Smooth muscle cell of the brain vasculature (primary cell): ENCODE measurements at regions not wholly inside any gene's neighbourhood (a gene's known extent, or its start where the extent isn't known, plus 50 kb on each side); places are given as distances from the start of the nearest gene placed in this dataset.
A peak's percentile ranks its signal among the peaks of the same experiment; 100 is the strongest.

ENCODE experiments used
- DNase-seq: peaks from one replicate; pipeline ENCODE4 v3.0.0-alpha.2; 2012; ENCODE audit warnings: low read depth, low spot score

- DNase-seq, result no peak
Observed at GRCh38 chr4:79087071-79087470, 147.8 kb upstream of the PAQR3 start.

- peak; percentile 17 for DNase-seq
Observed at GRCh38 chr4:79083406-79084010, 144.3 kb upstream of the PAQR3 start.

- no peak for DNase-seq
Observed at GRCh38 chr4:79082997-79083396, 143.8 kb upstream of the PAQR3 start.

- DNase-seq, result no peak
Observed at GRCh38 chr4:79081973-79082372, 142.7 kb upstream of the PAQR3 start.

- DNase-seq, result no peak
Observed at GRCh38 chr4:79078339-79078738, 139.1 kb upstream of the PAQR3 start.

- no peak for DNase-seq
Observed at GRCh38 chr4:79074040-79074439, 134.8 kb upstream of the PAQR3 start.

GRCh38 chr4:79073471-79073870 lies 134.2 kb upstream of the PAQR3 start:
- no peak for DNase-seq

- no peak for DNase-seq
Observed at GRCh38 chr4:79065262-79065661, 126.0 kb upstream of the PAQR3 start.

- no peak for DNase-seq
Observed at GRCh38 chr4:79064806-79065205, 125.6 kb upstream of the PAQR3 start.

- no peak for DNase-seq
Observed at GRCh38 chr4:79059631-79060399, 120.6 kb upstream of the PAQR3 start.

- no peak for DNase-seq
Observed at GRCh38 chr4:79057772-79058171, 118.5 kb upstream of the PAQR3 start.

GRCh38 chr4:79053754-79054153 lies 114.5 kb upstream of the PAQR3 start:
- DNase-seq, result no peak

- DNase-seq, result no peak
Observed at GRCh38 chr4:79050541-79050880, 111.3 kb upstream of the PAQR3 start.

- DNase-seq, result no peak
Observed at GRCh38 chr4:79049840-79050540, 110.8 kb upstream of the PAQR3 start.

GRCh38 chr4:79048878-79049277 lies 109.6 kb upstream of the PAQR3 start:
- no peak for DNase-seq

GRCh38 chr4:79047316-79047715 lies 108.1 kb upstream of the PAQR3 start:
- DNase-seq, result no peak

GRCh38 chr4:79046016-79046592 lies 106.9 kb upstream of the PAQR3 start:
- DNase-seq, result no peak

GRCh38 chr4:79044141-79044659 lies 105.0 kb upstream of the PAQR3 start:
- no peak for DNase-seq

- DNase-seq, result no peak
Observed at GRCh38 chr4:79043138-79043537, 103.9 kb upstream of the PAQR3 start.

- peak; percentile 23 for DNase-seq
Observed at GRCh38 chr4:79042079-79042674, 102.9 kb upstream of the PAQR3 start.

- DNase-seq, result no peak
Observed at GRCh38 chr4:79034544-79034943, 95.3 kb upstream of the PAQR3 start.

GRCh38 chr4:79030973-79031372 lies 91.7 kb upstream of the PAQR3 start:
- DNase-seq, result no peak
